Esophagus squamous epithelium (tissue), 5 donors: ENCODE measurements at regions not wholly inside any gene's neighbourhood (a gene's known extent, or its start where the extent isn't known, plus 50 kb on each side); places are given as distances from the start of the nearest gene placed in this dataset.

ENCODE experiments used
- DNase-seq: peaks from one replicate; lab custom pipeline; 2025; lab: John Stamatoyannopoulos, UW
- H3K27ac ChIP-seq, 4 donors: fragments of 200-600 bp; sonication (generic); one replicate each; pipeline ENCODE4 v1.5.1; 2016 to 2019; ENCODE audit warnings: mild to moderate bottlenecking in 1 of 4
- H3K27me3 ChIP-seq, 4 donors: fragments of 200-600 bp; sonication (generic); 1 replicate in 3 of 4; 2 replicates in 1 of 4; pipeline versions ENCODE4 v1.5.1 to v1.6.0; 2017 to 2021; ENCODE audit warnings: antibody characterized with exemption in 1 of 4
- H3K36me3 ChIP-seq, 3 donors: fragments of 200-600 bp; sonication (generic); one replicate each; pipeline ENCODE4 v1.5.1; 2016 to 2019
- H3K4me1 ChIP-seq, 3 donors: fragments of 200-600 bp; sonication (generic); one replicate each; pipeline ENCODE4 v1.5.1; 2017 to 2019
- H3K4me3 ChIP-seq, 4 donors: fragments of 200-600 bp; sonication (generic); 1 replicate in 3 of 4; 2 replicates in 1 of 4; pipeline ENCODE4 v1.5.1; 2016 to 2019; ENCODE audit warnings: mild to moderate bottlenecking in 2 of 4, moderate library complexity in 1 of 4
- H3K9me3 ChIP-seq, 3 donors: fragments of 200-600 bp; sonication (generic); one replicate each; pipeline ENCODE4 v1.5.1; 2016 to 2019
- CTCF ChIP-seq, 6 experiments: fragments of 450-650 bp in 4 of 6; fragments of 200-600 bp in 2 of 6; sonication (generic) in 2 of 6; IDR thresholded peaks; one replicate each; pipeline ENCODE4 v1.5.1; 2016 to 2019; ENCODE audit warnings: antibody characterized with exemption in 6 of 6, mild to moderate bottlenecking in 4 of 6, moderate library complexity in 4 of 6
- POLR2A ChIP-seq, 4 donors: fragments of 450-650 bp; IDR thresholded peaks; one replicate each; pipeline ENCODE4 v1.6.1; 2017; ENCODE audit warnings: antibody characterized with exemption in 4 of 4, mild to moderate bottlenecking in 4 of 4, moderate library complexity in 3 of 4
- WGBS, 2 donors: methylation state at CpG; one replicate each; pipeline ENCODE4 v1.1.5; 2018; 5-methylcytosine and 5-hydroxymethylcytosine counted together
- intact Hi-C: fragments of 100-400 bp; cut with DNase I; formaldehyde crosslinking; loops from one replicate; pipeline ENCODE4 v1.15.0; 2022
- donor health status: DM: yes; HTN: yes; CAD: no.

- Histone ChIP-seq H3K4me3 (no peak overlapping the region), H3K27me3 (no peaks in the 10 kb centered on the region), H3K9me3 (no peaks in the 10 kb centered on the region), H3K36me3 (no peaks in the 10 kb centered on the region), H3K4me1 (no peaks in the 10 kb centered on the region), H3K27ac (no peak overlapping the region)
- no peak for DNase-seq
- TF ChIP-seq CTCF (IDR thresholded peaks at IDR 0.05) (no peak), POLR2A (IDR thresholded peaks at IDR 0.05) (no peak)
- WGBS, 2 donors, result 58 to 65% methylated on average over 2 of the region's 2 CpGs
- intact Hi-C loops, result no loop called here
These were observed 379.3 kb downstream of the TRIM36 start for GRCh38 chr5:114790403-114790792.

GRCh38 chr5:114789773-114790402 lies 379.8 kb downstream of the TRIM36 start:
- peak in 2 of 6 experiments; percentile 27 to 44 for TF ChIP-seq CTCF (IDR thresholded peaks at IDR 0.05)
- no peak for TF ChIP-seq POLR2A (IDR thresholded peaks at IDR 0.05)
- Histone ChIP-seq H3K27me3 (no peaks in the 10 kb centered on the region), H3K27ac (no peak overlapping the region), H3K4me3 (no peak overlapping the region), H3K36me3 (no peaks in the 10 kb centered on the region), H3K4me1 (no peaks in the 10 kb centered on the region), H3K9me3 (no peaks in the 10 kb centered on the region)
- no peak for DNase-seq
- 20 to 36% methylated on average over 4 of the region's 4 CpGs for WGBS, 2 donors
- intact Hi-C loops, result no loop called here

GRCh38 chr5:114782869-114783268 lies 386.8 kb downstream of the TRIM36 start:
- H3K27me3 ChIP-seq, result no peaks in the 10 kb centered on the region
- 67 to 80% methylated on average over 2 to 3 of the region's 8 CpGs for WGBS, 2 donors
- H3K4me1 ChIP-seq, result no peaks in the 10 kb centered on the region
- H3K27ac ChIP-seq, result no peak overlapping the region
- DNase-seq, result no peak
- no peak overlapping the region for H3K4me3 ChIP-seq
- TF ChIP-seq CTCF (IDR thresholded peaks at IDR 0.05) (no peak), POLR2A (IDR thresholded peaks at IDR 0.05) (no peak)
- intact Hi-C loops, result no loop called here
- no peaks in the 10 kb centered on the region for H3K9me3 ChIP-seq
- no peaks in the 10 kb centered on the region for H3K36me3 ChIP-seq

- Histone ChIP-seq H3K27me3 (no peaks in the 10 kb centered on the region), H3K4me3 (no peak overlapping the region), H3K36me3 (no peaks in the 10 kb centered on the region), H3K4me1 (no peaks in the 10 kb centered on the region), H3K9me3 (no peaks in the 10 kb centered on the region), H3K27ac (no peak overlapping the region)
- TF ChIP-seq CTCF (IDR thresholded peaks at IDR 0.05), result no peak
- no peak for TF ChIP-seq POLR2A (IDR thresholded peaks at IDR 0.05)
- WGBS, 2 donors, result 80 to 84% methylated on average over 1 to 7 of the region's 8 CpGs
- no peak for DNase-seq
- intact Hi-C loops, result no loop called here
These were observed 387.5 kb downstream of the TRIM36 start for GRCh38 chr5:114782177-114782576.

- 63 to 71% methylated on average over 2 of the region's 2 CpGs for WGBS, 2 donors
- Histone ChIP-seq H3K9me3 (no peaks in the 10 kb centered on the region), H3K4me1 (no peaks in the 10 kb centered on the region), H3K4me3 (no peak overlapping the region), H3K27ac (no peak overlapping the region), H3K36me3 (no peaks in the 10 kb centered on the region), H3K27me3 (no peaks in the 10 kb centered on the region)
- TF ChIP-seq POLR2A (IDR thresholded peaks at IDR 0.05) (no peak), CTCF (IDR thresholded peaks at IDR 0.05) (no peak)
- DNase-seq, result no peak
- intact Hi-C loops, result no loop called here
These were observed 389.4 kb downstream of the TRIM36 start for GRCh38 chr5:114780290-114780689.
